ELR (cell line): ENCODE measurements at regions not wholly inside any gene's neighbourhood (a gene's known extent, or its start where the extent isn't known, plus 50 kb on each side); places are given as distances from the start of the nearest gene placed in this dataset.
"Not testable (repeated sequence)": the region's sequence is repeated elsewhere in the genome, so short reads cannot be mapped to it uniquely, and the experiment has no call there.

ENCODE experiments used
- DNase-seq: peaks from one replicate; pipeline ENCODE4 v3.0.0-alpha.2; 2015; ENCODE audit warnings: low read depth

GRCh38 chr4:40681600-40681999, 51.9 kb upstream of the RBM47 start:
- no peak for DNase-seq

DNA sequence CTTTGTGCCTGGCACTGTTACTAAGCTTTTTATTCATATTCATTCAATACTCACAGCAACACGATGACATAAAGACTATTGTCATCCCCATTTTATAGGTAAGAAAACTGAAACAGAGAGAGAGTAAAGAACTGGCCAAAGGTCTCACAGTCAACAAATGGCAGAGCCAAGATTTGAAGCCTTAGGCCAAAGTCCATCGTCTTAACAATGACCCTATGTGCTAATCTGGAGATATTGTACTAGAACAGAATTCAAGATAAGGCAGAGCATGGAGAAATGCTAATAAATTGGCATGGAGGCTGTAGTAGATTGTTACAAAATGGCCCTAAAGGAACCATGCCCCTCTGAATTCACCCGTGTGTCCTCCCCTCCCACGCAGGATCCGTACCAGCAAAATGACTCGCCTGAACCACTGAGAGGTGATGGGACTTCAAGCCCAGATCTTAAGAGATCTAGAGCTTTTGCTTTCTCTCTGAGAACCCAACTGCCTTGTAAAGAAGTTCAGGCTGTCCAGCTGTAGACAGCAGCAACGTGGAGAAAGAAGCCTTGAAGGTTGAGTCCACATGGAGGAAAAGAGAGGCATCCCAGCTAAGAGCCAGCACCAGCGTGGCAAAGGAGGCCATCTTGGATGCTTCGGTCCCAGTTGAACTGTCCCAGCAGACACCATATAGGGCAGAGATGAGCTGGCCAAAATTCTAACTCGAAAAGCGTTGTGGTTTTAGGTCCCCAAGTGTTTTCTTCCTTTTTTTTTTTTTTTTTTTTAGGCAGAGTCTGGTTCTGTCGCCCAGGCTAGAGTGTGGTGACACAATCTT, 52.8 kb upstream of the RBM47 start:
- DNase-seq = no peak

- DNase-seq = not testable (repeated sequence)
These were observed 54.0 kb upstream of the RBM47 start for GRCh38 chr4:40683536-40684145.

DNA sequence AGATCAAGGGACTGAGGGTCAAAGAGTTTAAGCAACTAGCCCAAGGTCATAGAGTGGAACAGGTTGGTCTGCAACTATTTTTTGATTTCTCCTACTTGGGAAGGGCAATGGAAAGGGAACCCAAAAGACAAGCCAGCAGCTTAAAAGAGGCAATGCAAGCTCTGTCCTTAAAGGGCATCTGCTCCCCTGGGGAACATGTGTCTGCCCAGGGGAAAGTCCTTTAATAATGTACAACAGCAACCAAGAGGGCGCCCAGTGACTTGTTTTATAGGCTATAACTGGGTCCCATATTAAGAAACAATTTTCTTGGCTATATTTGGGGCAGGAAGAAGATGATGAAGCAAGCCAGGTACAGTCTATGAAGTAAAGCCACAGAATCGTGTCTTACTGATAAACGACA, 54.7 kb upstream of the RBM47 start:
- no peak for DNase-seq

- peak; percentile 70 for DNase-seq
These were observed 55.6 kb upstream of the RBM47 start for GRCh38 chr4:40685300-40685699.

GRCh38 chr4:40686081-40686913, 56.6 kb upstream of the RBM47 start:
- DNase-seq = no peak

DNA sequence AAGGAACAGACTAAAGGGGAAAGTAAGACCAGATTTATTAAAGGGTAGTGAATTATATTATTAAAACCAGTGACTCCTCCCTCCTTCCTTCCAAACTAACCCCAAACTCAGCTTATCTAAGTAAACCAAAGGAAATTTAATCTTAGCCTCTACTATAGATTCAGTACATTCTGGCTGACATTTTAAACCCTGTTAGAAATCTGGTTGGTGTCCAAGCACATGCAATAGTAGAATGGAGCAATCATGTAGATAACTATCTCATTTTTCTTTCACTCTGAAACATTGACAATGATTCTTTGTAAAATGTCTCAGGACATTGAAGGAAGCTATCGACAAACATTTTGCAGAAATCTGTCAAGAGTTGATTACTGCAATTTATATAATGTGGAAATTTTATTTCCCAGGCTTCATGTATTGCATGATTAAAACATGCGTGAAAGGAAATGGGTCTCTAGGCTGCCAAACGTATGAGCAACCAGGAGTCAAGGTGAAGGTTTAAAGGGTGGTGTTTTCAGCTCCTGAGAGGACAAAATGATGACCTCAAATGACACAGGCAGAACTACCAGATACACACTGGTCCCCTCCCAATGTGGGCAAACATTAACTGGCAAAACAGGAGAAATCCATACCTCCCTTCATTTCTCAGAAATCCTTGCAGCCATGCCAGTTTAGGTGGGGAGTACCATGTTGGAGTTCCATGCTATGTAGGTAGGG, 58.2 kb upstream of the RBM47 start:
- no peak for DNase-seq

- no peak for DNase-seq
These were observed 58.9 kb upstream of the RBM47 start for GRCh38 chr4:40688446-40689095.

GRCh38 chr4:40693946-40694345, 55.8 kb upstream of the NSUN7 start:
- DNase-seq = no peak

DNA sequence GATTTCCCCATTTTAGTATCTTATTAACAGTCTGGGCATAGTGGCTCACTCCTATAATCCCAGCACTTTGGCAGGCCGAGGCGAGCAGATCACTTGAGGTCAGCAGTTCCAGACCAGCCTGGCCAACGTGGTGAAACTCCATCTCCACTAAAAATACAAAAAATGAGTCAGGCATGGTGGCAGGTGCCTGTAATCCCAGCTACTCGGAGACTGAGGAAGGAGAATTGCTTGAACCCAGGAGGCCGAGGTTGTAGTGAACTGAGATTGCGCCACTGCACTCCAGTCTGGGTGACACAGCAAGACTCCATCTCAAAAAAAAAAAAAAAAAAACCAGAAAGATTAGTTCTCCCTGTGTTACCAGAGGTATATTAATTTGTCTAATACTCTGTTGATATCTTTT, 52.3 kb upstream of the NSUN7 start:
- not testable (repeated sequence) for DNase-seq

- no peak for DNase-seq
These were observed 51.0 kb upstream of the NSUN7 start for GRCh38 chr4:40698733-40699132.

DNA sequence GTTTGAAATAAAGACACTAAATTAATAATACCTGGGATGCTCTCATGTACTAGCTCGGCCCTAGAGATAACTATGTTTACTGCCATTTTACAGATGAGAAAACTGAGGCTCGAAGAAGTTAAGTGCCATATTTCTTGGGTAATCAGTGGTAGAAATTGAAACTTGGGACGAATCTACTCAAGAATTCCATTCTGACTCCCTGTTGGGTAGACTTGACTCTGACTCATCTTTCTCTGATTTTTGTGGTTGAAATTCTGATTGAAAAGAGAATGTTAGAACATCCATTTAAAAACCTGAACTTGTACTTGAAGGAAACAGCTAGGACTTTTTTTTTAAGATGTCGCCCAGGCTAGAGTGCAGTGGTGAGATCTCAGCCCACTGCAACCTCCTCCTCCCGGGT, 50.1 kb upstream of the NSUN7 start:
- peak; percentile 61 for DNase-seq
